ENCODE measurements at regions not wholly inside any gene's neighbourhood (a gene's known extent, or its start where the extent isn't known, plus 50 kb on each side); places are given as distances from the start of the nearest gene placed in this dataset.

DNA sequence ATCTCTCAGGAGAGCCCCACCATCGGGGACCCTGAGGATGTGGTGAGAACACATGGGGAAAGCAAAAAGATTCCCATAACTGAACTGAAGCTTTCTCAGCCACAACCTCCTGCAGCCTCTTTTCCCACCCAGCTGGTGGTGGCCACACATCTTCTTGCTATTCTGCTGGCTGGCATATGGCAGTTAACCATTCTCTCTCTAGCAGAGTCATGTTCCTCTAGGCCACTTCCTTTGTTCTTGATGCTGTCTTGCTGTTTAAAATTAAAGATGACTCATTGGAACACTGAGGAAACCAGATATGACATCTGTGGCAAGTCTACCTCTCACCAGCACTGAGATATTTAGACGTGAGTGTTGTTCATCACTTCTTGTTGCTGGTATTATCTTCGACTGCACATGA lies 180.3 kb upstream of the ROBO2 start:
- DNase-seq (ENCODE audit: low read depth in 4 of 4, low spot score in 3 of 4), result no peak

DNA sequence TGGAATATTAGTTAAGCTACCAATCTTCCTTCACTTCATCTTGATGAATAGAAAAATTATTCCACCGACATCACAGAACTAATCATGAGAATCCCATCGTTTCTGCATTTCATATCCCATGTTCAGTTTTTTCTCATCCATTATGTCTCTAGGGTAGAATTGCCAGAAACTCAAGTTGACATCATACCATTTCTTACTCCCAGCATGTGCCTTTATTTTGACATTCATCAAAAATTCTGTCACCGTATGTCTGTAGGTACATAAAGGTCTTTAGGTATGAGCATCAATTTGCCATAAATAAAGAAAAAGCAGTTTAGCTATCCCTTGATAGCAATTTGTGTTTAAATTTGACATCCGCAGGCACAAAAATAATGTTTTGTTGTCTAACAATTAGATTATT lies 175.5 kb upstream of the ROBO2 start:
- no peak for DNase-seq (ENCODE audit: low read depth in 4 of 4, low spot score in 3 of 4)

DNA sequence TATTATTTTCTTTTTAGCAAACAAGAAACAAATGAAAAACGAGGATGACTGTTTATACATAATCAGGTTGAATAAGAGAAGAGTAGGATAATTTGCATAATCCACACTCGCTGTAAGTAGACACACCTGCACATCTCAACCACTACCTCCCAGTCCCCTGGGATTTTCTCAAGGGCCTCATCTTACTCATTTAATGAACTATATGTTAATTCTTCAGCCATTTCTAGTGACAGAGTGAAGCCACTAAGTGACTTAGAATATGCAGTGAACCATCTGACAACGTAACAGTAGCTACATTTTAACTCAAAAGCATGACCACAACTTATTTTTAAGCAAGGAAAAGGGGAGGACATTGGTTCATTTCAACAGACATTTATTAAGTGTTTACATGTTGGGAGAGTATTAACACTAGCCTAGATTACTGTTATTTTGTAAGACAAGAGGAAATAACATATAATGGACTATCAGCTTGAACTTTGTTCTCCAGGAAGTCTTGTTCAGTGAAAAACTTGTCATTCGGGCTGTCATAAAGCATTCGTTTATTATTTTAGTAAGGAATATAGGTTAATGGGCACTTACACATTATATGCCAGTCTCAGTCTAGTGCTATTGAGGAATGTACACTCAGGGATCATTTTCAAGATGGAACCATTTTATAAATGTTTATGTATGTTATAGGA lies 173.0 kb upstream of the ROBO2 start:
- no peak for DNase-seq (ENCODE audit: low read depth in 4 of 4, low spot score in 3 of 4)

- no peak for DNase-seq (ENCODE audit: low read depth in 4 of 4, low spot score in 3 of 4)
Measured at GRCh38 chr3:76869726-76870384, 170.0 kb upstream of the ROBO2 start.

DNA sequence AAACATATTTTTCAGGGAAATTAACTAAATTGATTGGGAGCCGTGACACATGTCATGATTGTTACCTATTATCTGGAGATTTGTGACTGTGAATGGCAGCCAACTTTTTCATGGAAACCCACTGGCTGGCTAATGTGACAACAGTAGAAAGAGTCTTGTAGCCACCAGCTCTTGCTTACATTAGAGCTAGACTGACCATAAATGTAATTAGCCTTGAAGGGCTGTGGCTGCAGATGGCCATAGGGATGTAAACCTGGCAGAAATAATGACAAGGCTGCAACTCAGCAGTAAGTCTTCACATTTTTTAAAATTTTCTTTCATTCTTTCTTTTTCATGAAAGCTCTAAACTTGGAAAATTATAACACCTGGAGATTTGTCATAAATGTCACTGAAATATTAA lies 168.2 kb upstream of the ROBO2 start:
- no peak for DNase-seq (ENCODE audit: low read depth in 4 of 4, low spot score in 3 of 4)

- DNase-seq (ENCODE audit: low read depth in 4 of 4, low spot score in 3 of 4), result no peak
Measured at GRCh38 chr3:76872999-76873398, 166.9 kb upstream of the ROBO2 start.

- DNase-seq (ENCODE audit: low read depth in 4 of 4, low spot score in 3 of 4), result peak in 1 of 4 donors; percentile 12
Measured at GRCh38 chr3:76873532-76874242, 166.2 kb upstream of the ROBO2 start.

GRCh38 chr3:76879959-76880358 lies 159.9 kb upstream of the ROBO2 start:
- no peak for DNase-seq (ENCODE audit: low read depth in 4 of 4, low spot score in 3 of 4)

DNA sequence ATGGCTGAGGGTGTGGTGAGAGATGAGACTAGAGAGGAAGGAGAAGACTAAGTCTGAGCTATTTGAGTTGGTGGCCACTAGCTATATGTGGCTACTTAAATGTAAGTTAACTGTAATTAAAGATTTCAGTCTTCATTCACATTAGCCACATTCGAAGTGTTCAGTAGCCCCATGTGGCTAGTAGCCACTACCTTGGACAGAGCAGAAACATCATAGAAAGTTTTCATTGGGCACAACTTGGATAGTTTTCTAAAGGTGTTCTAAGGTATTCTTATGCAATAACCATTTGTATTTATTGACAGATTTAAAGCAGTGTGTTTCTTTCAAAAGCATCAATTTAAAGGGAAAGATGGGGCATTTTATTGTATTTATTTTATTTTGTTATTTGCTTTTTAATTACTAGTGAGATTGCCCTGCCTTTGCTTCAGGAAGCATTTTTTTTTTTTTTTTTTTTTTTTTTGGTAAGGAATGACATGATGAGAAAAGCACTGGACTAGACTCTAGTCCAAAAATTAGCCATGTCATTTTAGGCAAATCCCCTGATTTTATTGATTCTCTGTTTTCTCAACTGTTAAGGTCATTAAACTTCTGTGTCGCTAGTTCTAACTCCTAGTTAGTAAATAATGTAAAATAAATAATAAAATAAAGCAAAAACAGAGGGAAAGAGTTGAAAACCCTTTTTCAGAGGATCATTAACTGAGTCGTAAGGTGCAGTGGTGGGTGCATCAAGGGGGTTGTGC lies 153.0 kb upstream of the ROBO2 start:
- DNase-seq (ENCODE audit: low read depth in 4 of 4, low spot score in 3 of 4), result no peak

DNA sequence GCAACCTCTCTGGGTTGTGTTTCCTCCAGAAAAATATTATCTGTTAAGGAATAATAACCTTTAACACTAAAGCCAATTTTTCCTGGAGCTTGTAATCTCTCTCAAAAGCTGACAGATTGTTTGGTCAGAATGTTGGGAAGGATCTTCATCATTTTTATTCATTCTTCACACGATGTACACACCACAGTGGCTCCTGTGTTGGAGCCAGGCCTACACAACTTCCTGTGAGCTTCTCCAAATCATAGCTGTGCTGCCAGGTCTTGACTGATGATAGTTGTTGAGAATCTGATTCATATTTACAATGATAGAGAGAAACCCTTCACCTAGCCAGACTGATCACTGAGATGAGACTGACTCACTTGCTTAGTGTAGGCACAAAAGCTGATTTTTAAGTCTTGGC lies 151.0 kb upstream of the ROBO2 start:
- DNase-seq (ENCODE audit: low read depth in 4 of 4, low spot score in 3 of 4), result no peak

DNA sequence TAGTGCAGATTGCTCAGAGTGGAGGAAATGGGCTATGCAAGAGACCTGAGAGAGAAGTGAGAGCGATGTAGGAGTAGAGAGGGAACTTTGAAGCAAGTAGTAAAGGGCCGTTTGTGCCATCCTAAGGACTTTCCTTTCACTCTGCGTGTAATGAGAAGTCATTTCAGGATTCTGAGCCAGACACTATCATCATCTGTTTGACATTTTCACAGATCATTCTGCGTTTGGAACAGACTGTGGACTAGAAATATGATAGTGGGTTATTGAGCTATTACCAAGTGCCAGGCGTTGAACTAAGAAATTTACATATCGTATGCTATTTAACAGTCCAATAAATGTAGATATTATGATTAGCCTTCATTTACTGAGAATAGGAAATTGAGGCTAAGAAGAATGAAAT lies 150.0 kb upstream of the ROBO2 start:
- no peak for DNase-seq (ENCODE audit: low read depth in 4 of 4, low spot score in 3 of 4)

GRCh38 chr3:76897076-76897475 lies 142.8 kb upstream of the ROBO2 start:
- DNase-seq (ENCODE audit: low read depth in 4 of 4, low spot score in 3 of 4), result no peak

DNA sequence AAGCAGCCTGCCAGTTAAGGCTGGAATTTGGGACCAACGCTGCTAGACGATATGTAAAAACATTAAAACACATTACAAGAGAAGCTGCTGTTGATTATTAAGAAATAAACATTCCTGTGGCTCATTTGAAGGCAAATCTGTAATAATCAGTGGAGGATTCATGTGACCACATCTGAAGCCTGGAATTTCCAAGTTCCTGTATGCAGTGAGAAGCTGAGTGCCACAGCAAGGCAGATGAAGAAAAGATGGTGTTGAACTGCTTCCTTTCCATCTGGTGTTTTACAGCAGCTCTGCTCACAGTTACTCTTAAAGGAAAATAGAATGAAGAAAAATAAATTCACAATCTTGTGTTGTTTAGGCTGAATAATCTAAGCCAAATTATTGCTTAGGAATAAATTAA lies 139.3 kb upstream of the ROBO2 start:
- no peak for DNase-seq (ENCODE audit: low read depth in 4 of 4, low spot score in 3 of 4)

GRCh38 chr3:76908156-76908555 lies 131.7 kb upstream of the ROBO2 start:
- DNase-seq (ENCODE audit: low read depth in 4 of 4, low spot score in 3 of 4), result no peak

DNA sequence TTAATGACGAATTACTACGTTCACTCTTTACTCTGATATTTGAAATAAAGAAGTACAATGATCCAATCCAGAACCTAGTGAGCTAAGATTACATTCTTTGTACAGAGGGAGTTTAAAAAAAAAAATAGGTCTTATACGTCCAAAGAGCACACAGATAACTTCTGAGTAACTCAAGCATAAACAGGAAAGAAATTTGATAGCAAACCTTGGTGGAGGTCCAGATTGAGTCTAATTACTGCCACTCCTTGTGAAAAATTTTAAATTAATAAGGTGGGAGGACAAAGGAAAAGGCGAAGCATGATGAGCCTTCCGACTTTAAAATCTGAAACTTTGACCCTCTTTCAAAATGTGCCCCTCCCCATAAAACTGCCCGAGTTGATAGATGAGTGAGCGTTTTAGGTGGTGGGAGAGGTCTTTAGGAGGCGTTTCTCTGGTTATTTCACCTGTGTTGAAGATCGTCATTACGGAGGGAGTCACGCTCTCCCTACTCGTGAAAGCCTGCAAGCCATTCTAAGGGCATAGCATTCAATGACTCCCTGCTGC lies 127.0 kb upstream of the ROBO2 start:
- peak; percentile 15 to 62 (median 38) for DNase-seq (ENCODE audit: low read depth in 4 of 4, low spot score in 3 of 4)

DNA sequence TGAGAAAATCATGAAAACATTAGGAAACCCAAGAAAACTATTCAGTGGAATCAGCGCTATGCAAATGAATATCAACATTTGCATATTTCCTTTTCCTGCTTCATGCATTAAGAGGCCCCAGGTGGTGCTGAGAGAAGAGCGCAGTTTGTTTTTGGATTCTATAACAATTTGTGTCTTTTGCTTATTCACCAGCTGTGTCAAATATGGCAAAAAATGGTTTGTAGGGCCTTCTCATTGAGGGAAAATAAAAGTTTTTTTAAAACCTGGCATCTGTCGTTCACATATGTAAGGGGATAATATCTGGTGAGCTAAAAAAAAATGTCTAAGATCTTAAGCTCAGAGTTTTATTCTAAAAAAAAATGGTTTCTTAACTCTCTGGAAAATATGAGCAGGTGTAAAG lies 122.5 kb upstream of the ROBO2 start:
- DNase-seq (ENCODE audit: low read depth in 4 of 4, low spot score in 3 of 4), result no peak

GRCh38 chr3:76920511-76920910 lies 119.4 kb upstream of the ROBO2 start:
- DNase-seq (ENCODE audit: low read depth in 4 of 4, low spot score in 3 of 4), result no peak

DNA sequence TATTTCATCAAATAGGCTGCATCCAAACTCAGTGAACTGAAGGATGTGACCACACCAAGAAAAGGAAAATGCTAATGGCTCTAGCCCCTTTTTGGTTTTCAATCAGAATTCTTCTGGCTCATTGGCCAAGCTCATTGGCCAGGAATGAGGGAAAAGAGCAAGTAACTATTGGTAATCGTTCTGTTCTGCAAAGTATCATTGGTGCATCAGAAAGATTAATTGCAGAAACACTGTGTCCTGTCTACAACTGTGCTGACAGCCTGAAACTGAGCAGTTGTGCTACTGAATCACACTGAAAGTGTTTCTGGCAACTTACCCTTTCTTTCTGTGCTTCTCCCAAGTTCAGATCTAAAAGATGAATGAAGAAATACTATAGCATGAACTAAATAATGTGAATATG lies 116.4 kb upstream of the ROBO2 start:
- DNase-seq (ENCODE audit: low read depth in 4 of 4, low spot score in 3 of 4), result no peak

DNA sequence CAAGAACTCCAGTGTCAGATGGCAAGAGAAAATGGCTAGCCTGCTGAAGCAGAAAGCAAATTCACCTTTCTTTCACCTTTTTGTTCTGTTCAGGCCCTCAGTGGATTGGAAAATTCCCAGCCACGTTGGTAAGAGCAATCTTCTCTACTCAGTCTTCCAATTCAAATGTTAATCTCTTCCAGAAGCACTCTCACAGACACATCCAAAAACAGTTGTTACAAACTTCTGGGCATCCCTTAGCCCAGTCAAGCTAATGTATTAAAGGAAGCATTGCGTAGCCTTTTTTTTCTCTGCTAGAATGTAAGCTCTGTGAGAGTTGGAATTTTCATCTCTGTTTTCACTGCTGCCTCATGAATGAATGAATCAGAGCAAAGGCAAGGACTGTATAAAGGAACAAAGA lies 109.2 kb upstream of the ROBO2 start:
- DNase-seq (ENCODE audit: low read depth in 4 of 4, low spot score in 3 of 4), result no peak

DNA sequence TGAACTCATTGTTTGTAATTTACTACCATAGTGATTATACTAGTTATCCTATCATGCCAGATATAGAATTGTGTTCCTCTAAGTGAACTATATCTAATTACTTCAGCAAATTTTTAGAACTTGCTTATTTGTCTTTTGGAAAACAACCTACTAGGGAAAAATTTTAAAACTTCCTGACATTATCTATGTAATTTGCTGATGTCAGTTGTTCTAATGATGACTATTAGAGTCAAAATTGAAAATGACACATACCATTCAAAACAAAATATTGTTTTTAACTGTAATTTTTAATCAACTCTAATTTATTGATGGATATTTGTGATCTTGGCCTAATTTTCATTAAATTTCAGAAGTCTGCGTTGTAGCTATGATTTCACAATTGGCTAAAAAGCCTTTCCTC lies 106.7 kb upstream of the ROBO2 start:
- DNase-seq (ENCODE audit: low read depth in 4 of 4, low spot score in 3 of 4), result no peak

DNA sequence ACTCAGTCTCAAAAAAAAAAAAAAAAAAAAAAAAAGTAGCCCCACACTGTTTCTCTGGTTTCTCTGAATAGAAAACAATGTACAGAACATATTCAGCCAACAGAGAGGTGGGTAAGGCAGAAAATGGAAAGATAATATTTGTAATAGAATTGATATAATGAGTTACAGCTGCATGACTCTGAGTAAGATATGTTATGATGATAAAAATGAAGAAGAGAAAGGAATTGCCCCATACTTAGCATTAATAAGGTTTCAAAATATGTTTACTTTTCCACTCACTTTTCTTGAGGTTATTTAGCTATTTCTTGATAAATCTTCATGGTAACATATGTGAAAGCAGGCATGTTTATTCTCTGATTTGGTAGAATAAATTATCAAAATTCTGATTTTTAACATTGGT lies 100.9 kb upstream of the ROBO2 start:
- no peak for DNase-seq (ENCODE audit: low read depth in 4 of 4, low spot score in 3 of 4)
